ENCODE measurements at regions not wholly inside any gene's neighbourhood (a gene's known extent, or its start where the extent isn't known, plus 50 kb on each side); places are given as distances from the start of the nearest gene placed in this dataset.

GRCh38 chr4:58510652-58511051, 1400.5 kb upstream of the IGFBP7 start:
- no peak overlapping the region for H3K27ac ChIP-seq (ENCODE audit: low read depth, low read length, poor library complexity, severe bottlenecking)
- H2AFZ ChIP-seq (ENCODE audit: low read length) = no peak overlapping the region
- no peaks in the 10 kb centered on the region for H3K4me1 ChIP-seq (ENCODE audit: insufficient read depth, low read length, severe bottlenecking)
- H3K36me3 ChIP-seq (ENCODE audit: insufficient read depth, low read length) = no peaks in the 10 kb centered on the region
- no peaks in the 10 kb centered on the region for H3K79me2 ChIP-seq (ENCODE audit: insufficient read depth, low read length)
- TF ChIP-seq CTCF (IDR thresholded peaks at IDR 0.05; ENCODE audit: low read length) (no peak), EZH2 (IDR thresholded peaks at IDR 0.05; ENCODE audit: borderline replicate concordance, low read length) (no peak)
- H3F3A ChIP-seq (ENCODE audit: insufficient read depth, low read length) = no peaks in the 10 kb centered on the region
- no peaks in the 10 kb centered on the region for H3K27me3 ChIP-seq (ENCODE audit: insufficient read depth, low read length)
- H3K9ac ChIP-seq (ENCODE audit: low read length) = no peak overlapping the region
- no peak overlapping the region for H3K4me3 ChIP-seq (ENCODE audit: low read depth, low read length, poor library complexity, severe bottlenecking)
- no peak overlapping the region for H3K4me2 ChIP-seq (ENCODE audit: low read length)
- H4K20me1 ChIP-seq (ENCODE audit: insufficient read depth, low read length) = no peaks in the 10 kb centered on the region
- no peaks in the 10 kb centered on the region for H3K9me2 ChIP-seq (ENCODE audit: low read depth, low read length)
- H3K9me3 ChIP-seq (ENCODE audit: low read length) = no peaks in the 10 kb centered on the region

- no peak overlapping the region for H3K4me3 ChIP-seq (ENCODE audit: low read depth, low read length, poor library complexity, severe bottlenecking)
- H3K27ac ChIP-seq (ENCODE audit: low read depth, low read length, poor library complexity, severe bottlenecking) = no peak overlapping the region
- no peaks in the 10 kb centered on the region for H3K4me1 ChIP-seq (ENCODE audit: insufficient read depth, low read length, severe bottlenecking)
- no peak overlapping the region for H2AFZ ChIP-seq (ENCODE audit: low read length)
- no peaks in the 10 kb centered on the region for H3K36me3 ChIP-seq (ENCODE audit: insufficient read depth, low read length)
- no peaks in the 10 kb centered on the region for H3K9me2 ChIP-seq (ENCODE audit: low read depth, low read length)
- TF ChIP-seq CTCF (IDR thresholded peaks at IDR 0.05; ENCODE audit: low read length) (no peak), EZH2 (IDR thresholded peaks at IDR 0.05; ENCODE audit: borderline replicate concordance, low read length) (no peak)
- no peaks in the 10 kb centered on the region for H3K79me2 ChIP-seq (ENCODE audit: insufficient read depth, low read length)
- H3K9ac ChIP-seq (ENCODE audit: low read length) = no peak overlapping the region
- H3K9me3 ChIP-seq (ENCODE audit: low read length) = no peaks in the 10 kb centered on the region
- H3K27me3 ChIP-seq (ENCODE audit: insufficient read depth, low read length) = no peaks in the 10 kb centered on the region
- H4K20me1 ChIP-seq (ENCODE audit: insufficient read depth, low read length) = no peaks in the 10 kb centered on the region
- H3F3A ChIP-seq (ENCODE audit: insufficient read depth, low read length) = no peaks in the 10 kb centered on the region
- no peak overlapping the region for H3K4me2 ChIP-seq (ENCODE audit: low read length)
These were observed 1396.9 kb upstream of the IGFBP7 start for GRCh38 chr4:58507079-58507478.

GRCh38 chr4:58502839-58503238, 1392.7 kb upstream of the IGFBP7 start:
- H3K9me2 ChIP-seq (ENCODE audit: low read depth, low read length) = no peaks in the 10 kb centered on the region
- H3K4me3 ChIP-seq (ENCODE audit: low read depth, low read length, poor library complexity, severe bottlenecking) = no peak overlapping the region
- no peak overlapping the region for H3K9ac ChIP-seq (ENCODE audit: low read length)
- no peaks in the 10 kb centered on the region for H3K9me3 ChIP-seq (ENCODE audit: low read length)
- H4K20me1 ChIP-seq (ENCODE audit: insufficient read depth, low read length) = no peaks in the 10 kb centered on the region
- no peaks in the 10 kb centered on the region for H3K36me3 ChIP-seq (ENCODE audit: insufficient read depth, low read length)
- H3K4me2 ChIP-seq (ENCODE audit: low read length) = no peak overlapping the region
- no peaks in the 10 kb centered on the region; the same call in 1 of the 2 replicates for H3F3A ChIP-seq (ENCODE audit: insufficient read depth, low read length)
- no peaks in the 10 kb centered on the region for H3K4me1 ChIP-seq (ENCODE audit: insufficient read depth, low read length, severe bottlenecking)
- H3K27me3 ChIP-seq (ENCODE audit: insufficient read depth, low read length) = no peaks in the 10 kb centered on the region
- TF ChIP-seq CTCF (IDR thresholded peaks at IDR 0.05; ENCODE audit: low read length) = no peak
- TF ChIP-seq EZH2 (IDR thresholded peaks at IDR 0.05; ENCODE audit: borderline replicate concordance, low read length) = no peak
- H3K79me2 ChIP-seq (ENCODE audit: insufficient read depth, low read length) = no peaks in the 10 kb centered on the region
- H3K27ac ChIP-seq (ENCODE audit: low read depth, low read length, poor library complexity, severe bottlenecking) = no peak overlapping the region
- H2AFZ ChIP-seq (ENCODE audit: low read length) = no peak overlapping the region

Data from OCI-LY1 (cell line).